ENCODE measurements at regions not wholly inside any gene's neighbourhood (a gene's known extent, or its start where the extent isn't known, plus 50 kb on each side); places are given as distances from the start of the nearest gene placed in this dataset.
"Not testable (repeated sequence)": the region's sequence is repeated elsewhere in the genome, so short reads cannot be mapped to it uniquely, and the experiment has no call there.

- no peak for DNase-seq (ENCODE audit: low read depth)
These were observed 116.4 kb upstream of the HES1 start for GRCh38 chr3:194019398-194020165.

- no peak for DNase-seq (ENCODE audit: low read depth)
These were observed 113.9 kb upstream of the HES1 start for GRCh38 chr3:194022052-194022451.

- DNase-seq (ENCODE audit: low read depth), result no peak
These were observed 113.1 kb upstream of the HES1 start for GRCh38 chr3:194022816-194023215.

- no peak for DNase-seq (ENCODE audit: low read depth)
These were observed 112.3 kb upstream of the HES1 start for GRCh38 chr3:194023501-194024280.

- no peak for DNase-seq (ENCODE audit: low read depth)
These were observed 110.8 kb upstream of the HES1 start for GRCh38 chr3:194025119-194025518.

- no peak for DNase-seq (ENCODE audit: low read depth)
These were observed 110.0 kb upstream of the HES1 start for GRCh38 chr3:194025951-194026350.

- DNase-seq (ENCODE audit: low read depth), result no peak
These were observed 107.4 kb upstream of the HES1 start for GRCh38 chr3:194028434-194029004.

GRCh38 chr3:194029846-194030245 is 106.1 kb upstream of the HES1 start:
- DNase-seq (ENCODE audit: low read depth), result no peak

GRCh38 chr3:194030372-194030771 is 105.6 kb upstream of the HES1 start:
- no peak for DNase-seq (ENCODE audit: low read depth)

- no peak for DNase-seq (ENCODE audit: low read depth)
These were observed 104.6 kb upstream of the HES1 start for GRCh38 chr3:194031349-194031748.

GRCh38 chr3:194031867-194032635 is 103.9 kb upstream of the HES1 start:
- DNase-seq (ENCODE audit: low read depth), result no peak

GRCh38 chr3:194032828-194033435 is 103.0 kb upstream of the HES1 start:
- no peak for DNase-seq (ENCODE audit: low read depth)

- DNase-seq (ENCODE audit: low read depth), result no peak
These were observed 101.3 kb upstream of the HES1 start for GRCh38 chr3:194034346-194035336.

GRCh38 chr3:194035406-194036138 is 100.4 kb upstream of the HES1 start:
- DNase-seq (ENCODE audit: low read depth), result no peak

GRCh38 chr3:194036842-194037241 is 99.1 kb upstream of the HES1 start:
- no peak for DNase-seq (ENCODE audit: low read depth)

- not testable (repeated sequence) for DNase-seq (ENCODE audit: low read depth)
These were observed 97.6 kb upstream of the HES1 start for GRCh38 chr3:194038346-194038745.

GRCh38 chr3:194038960-194039359 is 97.0 kb upstream of the HES1 start:
- no peak for DNase-seq (ENCODE audit: low read depth)

- DNase-seq (ENCODE audit: low read depth), result no peak
These were observed 95.3 kb upstream of the HES1 start for GRCh38 chr3:194040516-194041273.

GRCh38 chr3:194042927-194043326 is 93.0 kb upstream of the HES1 start:
- DNase-seq (ENCODE audit: low read depth), result no peak
